Spinal cord (tissue), 9 donors: ENCODE measurements at regions not wholly inside any gene's neighbourhood (a gene's known extent, or its start where the extent isn't known, plus 50 kb on each side); places are given as distances from the start of the nearest gene placed in this dataset.
A peak's percentile ranks its signal among the peaks of the same experiment; 100 is the strongest.

ENCODE experiments used
- DNase-seq, 6 donors: peaks; one replicate each; pipeline versions ENCODE4 v3.0.0 to v3.0.0-alpha.2; 2013 to 2015; ENCODE audit warnings: low spot score in 6 of 6, low read depth in 4 of 6
- H3K27ac ChIP-seq: one replicate; pipeline ENCODE4 v1.5.1; 2013; ENCODE audit warnings: low read depth, low read length, control low read depth
- H3K27me3 ChIP-seq: one replicate; pipeline ENCODE4 v1.6.1; 2013; ENCODE audit warnings: low read length; ENCODE audit not compliant: control insufficient read depth, insufficient read depth
- H3K36me3 ChIP-seq: one replicate; pipeline ENCODE4 v1.6.1; 2013; ENCODE audit warnings: low read length; ENCODE audit not compliant: control insufficient read depth, insufficient read depth
- H3K4me1 ChIP-seq: one replicate; pipeline ENCODE4 v1.6.1; 2013; ENCODE audit warnings: low read length; ENCODE audit not compliant: control insufficient read depth, insufficient read depth
- H3K4me3 ChIP-seq: one replicate; pipeline ENCODE4 v1.5.1; 2013; ENCODE audit warnings: low read depth, low read length, control low read depth
- H3K9me3 ChIP-seq: one replicate; pipeline ENCODE4 v1.6.1; 2013; ENCODE audit warnings: low read length; ENCODE audit not compliant: control insufficient read depth, insufficient read depth
- WGBS: methylation state at CpG from one replicate; pipeline ENCODE4 v1.1.5; 2013; ENCODE audit warnings: missing lambda C conversion rate; ENCODE audit not compliant: insufficient coverage; 5-methylcytosine and 5-hydroxymethylcytosine counted together
- donor health status: healthy.

DNA sequence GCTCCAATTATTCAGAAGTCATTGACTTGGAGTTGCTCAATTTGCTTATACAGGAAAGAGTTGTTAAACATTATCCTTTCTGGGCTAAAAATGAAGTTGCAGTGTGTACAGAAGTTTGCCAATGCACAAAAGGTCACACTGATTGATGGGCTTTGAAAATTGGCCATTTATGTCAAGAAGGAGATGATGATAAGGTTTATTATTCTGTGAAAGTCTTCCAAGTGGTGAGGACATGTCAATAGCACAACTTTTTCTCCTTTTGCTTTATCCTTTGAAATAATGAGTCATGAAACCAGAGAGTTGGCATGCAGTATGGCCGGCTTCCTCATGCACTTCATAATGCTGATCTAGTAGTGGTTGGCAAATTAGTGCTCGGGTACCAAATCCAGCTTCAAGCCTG lies 848.5 kb upstream of the WWC1 start:
- Histone ChIP-seq H3K27ac (no peak overlapping the region), H3K4me3 (no peak overlapping the region), H3K36me3 (no peaks in the 10 kb centered on the region), H3K27me3 (no peaks in the 10 kb centered on the region), H3K9me3 (no peaks in the 10 kb centered on the region), H3K4me1 (no peaks in the 10 kb centered on the region)
- WGBS, result no CpG with 5 or more reads among the region's 2 CpGs
- DNase-seq, result no peak

DNA sequence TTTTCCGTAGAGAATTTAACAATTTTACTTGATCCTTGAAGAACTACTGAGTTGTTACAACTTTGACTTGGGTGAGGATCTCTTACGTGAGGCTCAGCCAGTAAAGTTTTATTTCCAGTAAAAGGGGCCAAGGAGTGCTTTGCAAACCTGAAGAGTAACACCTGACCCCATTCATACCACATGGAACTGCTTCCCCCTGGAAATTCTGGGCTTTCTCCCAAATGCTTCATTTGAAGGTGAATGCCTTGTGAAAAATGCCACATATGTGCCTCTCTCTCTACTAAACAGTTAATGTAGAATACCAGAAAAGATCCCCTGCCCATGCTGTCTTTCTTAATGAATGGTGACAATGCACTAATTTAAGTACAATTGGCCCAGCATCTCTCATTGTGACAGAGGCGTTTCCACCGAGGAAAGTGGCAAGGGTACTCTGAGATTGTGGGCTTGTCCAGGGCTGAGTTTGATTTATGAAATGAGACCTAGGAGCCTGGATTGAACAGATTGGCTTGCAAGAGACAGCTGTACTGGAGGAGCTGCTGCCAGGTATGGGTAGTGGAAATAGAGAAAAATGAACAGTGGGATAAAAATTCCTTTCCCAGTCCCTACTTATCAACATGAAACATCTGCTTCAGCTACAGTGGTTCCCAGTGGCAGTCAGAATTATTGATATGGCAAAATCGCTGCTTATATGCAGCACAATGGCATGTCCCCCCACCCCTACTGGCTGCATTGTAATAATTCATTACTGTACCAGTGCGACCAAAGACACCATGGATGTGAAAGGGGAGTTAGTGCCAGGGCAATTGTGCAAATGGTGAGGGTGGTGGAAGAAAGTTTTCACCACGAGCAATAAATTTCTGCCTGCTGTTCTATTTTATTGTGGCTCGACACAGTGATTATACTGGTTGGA lies 843.7 kb upstream of the WWC1 start:
- H3K27me3 ChIP-seq, result no peaks in the 10 kb centered on the region
- 24% methylated on average over 5 of the region's 8 CpGs for WGBS
- peak in 2 of 6 donors; percentile 29 to 73 for DNase-seq
- H3K9me3 ChIP-seq, result no peaks in the 10 kb centered on the region
- no peaks in the 10 kb centered on the region for H3K36me3 ChIP-seq
- H3K27ac ChIP-seq, result no peak overlapping the region
- no peaks in the 10 kb centered on the region for H3K4me1 ChIP-seq
- H3K4me3 ChIP-seq, result no peak overlapping the region

DNA sequence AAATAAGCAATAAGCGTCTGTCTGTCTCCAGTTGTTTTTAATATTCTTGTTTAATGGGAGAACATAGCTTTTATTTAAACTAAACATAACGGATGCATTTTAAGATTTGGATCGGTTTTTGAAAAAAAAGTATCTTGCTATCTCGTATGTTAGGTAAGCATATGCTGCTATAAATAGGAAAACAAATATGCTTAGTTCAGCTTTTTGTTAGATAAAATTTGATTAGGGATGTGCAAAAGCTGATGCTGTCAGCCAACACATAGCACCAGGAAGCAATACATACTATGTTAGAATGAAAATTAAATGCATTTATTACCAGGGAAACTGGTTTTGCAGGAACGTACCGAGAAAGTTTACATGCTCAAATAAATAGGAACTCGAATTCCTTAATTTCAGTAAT lies 843.1 kb upstream of the WWC1 start:
- WGBS, result 40% methylated on average over 1 of the region's 7 CpGs
- Histone ChIP-seq H3K4me1 (no peaks in the 10 kb centered on the region), H3K9me3 (no peaks in the 10 kb centered on the region)

DNA sequence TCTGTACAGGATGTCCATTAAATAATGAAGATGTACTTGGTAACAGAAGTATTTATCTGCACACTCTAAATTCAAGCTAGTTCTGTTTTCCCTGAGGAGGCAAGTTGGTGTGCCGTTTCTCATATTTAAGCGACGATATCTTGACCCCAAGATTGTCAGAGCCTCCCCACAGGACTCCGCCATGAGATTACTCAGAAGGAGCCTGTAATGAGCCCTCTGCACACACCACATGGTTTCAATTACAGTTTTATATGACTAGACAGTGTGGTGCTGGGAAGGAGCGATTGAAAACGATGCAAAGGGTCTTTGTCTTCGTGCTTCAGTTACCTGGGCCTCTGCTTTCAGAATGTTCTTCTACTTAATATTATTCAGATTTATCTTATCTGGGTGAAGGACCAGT lies 840.4 kb upstream of the WWC1 start:
- no CpG with 5 or more reads among the region's 7 CpGs for WGBS
- Histone ChIP-seq H3K4me1 (no peaks in the 10 kb centered on the region), H3K27me3 (no peaks in the 10 kb centered on the region), H3K36me3 (no peaks in the 10 kb centered on the region), H3K9me3 (no peaks in the 10 kb centered on the region), H3K4me3 (no peak overlapping the region), H3K27ac (no peak overlapping the region)
- peak in 1 of 6 donors; percentile 17 for DNase-seq

More for the DNA sequence above, 843.1 kb upstream of the WWC1 start:
- Histone ChIP-seq H3K36me3 (no peaks in the 10 kb centered on the region), H3K27me3 (no peaks in the 10 kb centered on the region), H3K27ac (no peak overlapping the region), H3K4me3 (no peak overlapping the region)
- no peak for DNase-seq

DNA sequence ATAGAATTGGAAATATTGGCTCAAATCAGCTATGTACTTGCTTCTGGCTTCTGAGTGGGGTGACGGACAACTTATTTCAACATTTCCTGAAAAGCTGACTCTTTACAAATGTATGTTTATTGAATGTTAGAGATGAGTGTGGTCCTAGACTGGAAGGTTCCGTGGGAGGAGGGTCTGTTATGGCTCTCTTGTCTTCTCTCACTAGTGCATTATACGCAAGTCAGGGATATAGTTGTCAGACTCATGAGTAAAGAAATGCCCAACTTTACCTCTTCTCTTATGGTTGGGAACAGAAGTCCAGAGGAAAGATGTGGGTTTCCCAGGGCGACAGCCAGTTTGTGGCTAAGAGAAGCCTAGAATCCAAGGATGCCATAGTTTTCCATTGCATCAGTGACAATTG lies 839.3 kb upstream of the WWC1 start:
- Histone ChIP-seq H3K36me3 (no peaks in the 10 kb centered on the region), H3K27ac (no peak overlapping the region), H3K27me3 (no peaks in the 10 kb centered on the region), H3K4me3 (no peak overlapping the region), H3K9me3 (no peaks in the 10 kb centered on the region), H3K4me1 (no peaks in the 10 kb centered on the region)
- 89% methylated on average over 1 of the region's 4 CpGs for WGBS
- no peak for DNase-seq

DNA sequence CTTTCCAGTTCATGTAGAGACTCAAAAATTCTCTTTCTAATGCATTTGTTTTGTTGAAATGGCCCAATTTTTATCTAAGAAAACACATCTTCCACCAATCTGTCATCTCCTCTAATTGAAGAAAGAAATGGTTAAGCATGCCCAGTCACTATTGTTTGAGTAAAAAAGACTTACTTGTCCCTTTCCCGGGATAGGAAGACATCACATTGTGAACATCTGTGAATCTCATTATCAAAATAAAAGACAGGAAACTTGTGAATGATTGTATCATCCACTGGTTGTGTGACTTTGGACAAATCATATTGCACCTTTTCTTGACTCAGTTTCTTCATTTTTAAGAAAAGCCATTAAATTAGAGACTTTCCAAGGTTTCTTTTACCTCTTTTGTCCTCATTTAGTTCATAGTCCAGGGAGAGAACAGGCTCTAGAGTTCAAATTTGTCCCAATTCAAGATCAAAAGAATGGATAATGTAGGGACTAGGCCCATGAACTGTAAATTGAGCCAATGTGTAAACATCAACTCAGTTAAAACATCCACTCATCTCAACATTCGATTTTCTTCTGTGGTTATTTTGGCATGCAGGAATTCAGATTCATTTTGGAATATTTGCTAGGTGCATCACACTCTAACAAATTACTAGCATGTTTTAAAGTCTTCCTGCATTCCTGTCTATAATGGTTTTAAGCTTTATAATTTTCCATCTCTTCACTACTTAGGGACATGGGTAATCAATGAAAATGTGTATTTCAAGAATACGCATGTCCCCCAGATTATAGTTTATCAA lies 838.0 kb upstream of the WWC1 start:
- no CpG with 5 or more reads among the region's 3 CpGs for WGBS
- no peaks in the 10 kb centered on the region for H3K27me3 ChIP-seq
- no peak overlapping the region for H3K27ac ChIP-seq
- H3K36me3 ChIP-seq, result no peaks in the 10 kb centered on the region
- no peak overlapping the region for H3K4me3 ChIP-seq
- no peak for DNase-seq
- H3K9me3 ChIP-seq, result no peaks in the 10 kb centered on the region
- no peaks in the 10 kb centered on the region for H3K4me1 ChIP-seq

DNA sequence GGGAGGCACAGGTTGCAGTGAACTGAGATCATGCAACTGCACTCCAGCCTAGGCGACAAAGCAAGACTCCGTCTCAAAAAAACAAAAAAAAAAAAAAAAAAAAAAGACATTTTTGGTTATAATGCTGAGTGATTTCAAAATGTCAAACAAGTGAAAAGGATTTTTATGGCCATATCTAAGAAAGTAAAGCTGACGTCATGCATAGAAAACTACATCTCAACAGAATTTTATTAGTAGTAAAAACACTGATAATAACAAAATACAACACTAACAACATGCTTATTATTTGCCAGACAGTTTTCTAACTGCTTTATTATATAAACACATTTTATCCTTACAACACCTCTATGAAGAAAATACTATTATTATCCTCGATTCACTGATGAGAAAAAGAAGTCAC lies 833.0 kb upstream of the WWC1 start:
- WGBS, result no CpG with 5 or more reads among the region's 4 CpGs

DNA sequence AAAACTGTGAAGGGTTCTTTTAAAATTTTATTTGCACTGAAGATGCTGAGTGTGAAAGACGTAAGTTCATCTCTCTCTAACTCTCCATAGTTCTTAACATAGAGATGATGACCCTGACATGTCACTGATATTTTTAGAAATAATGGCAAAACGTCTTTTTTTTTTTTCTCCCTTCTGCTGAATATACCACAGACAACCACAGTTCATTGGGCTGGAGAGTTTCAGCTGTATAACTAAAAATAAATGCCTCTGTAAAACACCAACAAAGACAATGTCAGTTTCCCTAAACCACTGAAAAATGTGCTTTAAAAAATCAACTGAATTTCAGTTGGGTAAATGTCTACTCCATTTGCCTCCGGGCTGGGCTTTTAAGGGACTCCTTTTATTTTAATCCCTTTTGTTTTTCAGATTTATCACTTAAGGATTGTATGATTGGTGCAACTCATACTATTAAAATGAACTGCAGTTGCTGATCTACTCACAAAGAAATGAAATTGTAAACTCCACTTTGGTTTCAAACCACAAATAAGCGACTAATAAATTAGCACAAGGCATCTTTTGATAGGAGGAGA lies 830.9 kb upstream of the WWC1 start:
- H3K4me1 ChIP-seq, result no peaks in the 10 kb centered on the region
- no peak overlapping the region for H3K4me3 ChIP-seq
- no peak for DNase-seq
- no peak overlapping the region for H3K27ac ChIP-seq
- H3K36me3 ChIP-seq, result no peaks in the 10 kb centered on the region
- no peaks in the 10 kb centered on the region for H3K27me3 ChIP-seq
- no peaks in the 10 kb centered on the region for H3K9me3 ChIP-seq
- WGBS, result no CpG with 5 or more reads among the region's 4 CpGs

More for the DNA sequence above, 833.0 kb upstream of the WWC1 start:
- no peaks in the 10 kb centered on the region for H3K36me3 ChIP-seq
- no peak overlapping the region for H3K27ac ChIP-seq
- H3K9me3 ChIP-seq, result no peaks in the 10 kb centered on the region
- no peak for DNase-seq
- H3K4me3 ChIP-seq, result no peak overlapping the region
- no peaks in the 10 kb centered on the region for H3K27me3 ChIP-seq
- no peaks in the 10 kb centered on the region for H3K4me1 ChIP-seq

DNA sequence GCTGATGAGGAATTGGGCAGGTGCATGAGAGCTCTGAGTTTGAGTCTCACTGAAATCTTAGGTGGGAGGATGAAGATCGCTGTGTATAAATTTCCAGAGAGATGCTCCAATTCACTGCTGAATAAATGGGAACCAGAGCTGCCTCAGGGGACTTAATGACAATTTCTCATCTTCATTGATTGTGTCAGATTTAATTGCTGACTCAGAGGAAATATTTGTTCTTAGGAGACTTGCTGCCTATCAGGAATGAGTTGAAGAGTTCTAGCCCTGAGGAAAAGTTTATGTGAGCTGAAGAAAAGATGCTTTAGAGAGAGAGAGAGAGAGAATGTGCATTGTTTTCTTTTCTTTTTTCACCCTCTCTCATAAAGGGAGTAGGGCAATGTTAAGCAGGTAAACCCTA lies 827.5 kb upstream of the WWC1 start:
- no peak for DNase-seq
- no peaks in the 10 kb centered on the region for H3K9me3 ChIP-seq
- H3K4me3 ChIP-seq, result no peak overlapping the region
- WGBS, result 100% methylated on average over 1 of the region's 1 CpG
- no peaks in the 10 kb centered on the region for H3K36me3 ChIP-seq
- H3K27me3 ChIP-seq, result no peaks in the 10 kb centered on the region
- H3K27ac ChIP-seq, result no peak overlapping the region
- H3K4me1 ChIP-seq, result no peaks in the 10 kb centered on the region
